HCEC 1CT (cell line): ENCODE measurements at regions not wholly inside any gene's neighbourhood (a gene's known extent, or its start where the extent isn't known, plus 50 kb on each side); places are given as distances from the start of the nearest gene placed in this dataset.

Experiments
- DNase-seq: peaks from one replicate; pipeline ENCODE4 v3.0.0-alpha.2; 2017

DNA sequence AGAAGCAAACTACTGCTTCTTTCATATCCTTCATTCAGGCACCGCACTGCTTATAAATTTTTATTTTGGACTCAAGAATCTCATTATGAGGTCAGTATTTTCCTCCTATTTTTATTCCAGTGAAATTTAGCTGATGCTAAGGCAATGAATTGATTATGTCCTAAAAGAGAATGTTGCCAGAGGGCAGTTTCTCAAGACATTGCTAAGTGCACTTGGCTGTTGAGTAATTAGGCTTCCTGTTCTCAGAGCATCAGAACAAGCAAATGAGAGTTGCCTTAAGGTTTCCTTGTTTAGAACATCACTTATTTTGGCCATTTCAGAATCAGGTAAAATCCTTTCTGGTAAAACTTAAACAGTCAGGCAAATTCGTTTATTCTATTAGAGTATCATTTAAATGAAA is 548.6 kb upstream of the ZEB2 start:
- no peak for DNase-seq

DNA sequence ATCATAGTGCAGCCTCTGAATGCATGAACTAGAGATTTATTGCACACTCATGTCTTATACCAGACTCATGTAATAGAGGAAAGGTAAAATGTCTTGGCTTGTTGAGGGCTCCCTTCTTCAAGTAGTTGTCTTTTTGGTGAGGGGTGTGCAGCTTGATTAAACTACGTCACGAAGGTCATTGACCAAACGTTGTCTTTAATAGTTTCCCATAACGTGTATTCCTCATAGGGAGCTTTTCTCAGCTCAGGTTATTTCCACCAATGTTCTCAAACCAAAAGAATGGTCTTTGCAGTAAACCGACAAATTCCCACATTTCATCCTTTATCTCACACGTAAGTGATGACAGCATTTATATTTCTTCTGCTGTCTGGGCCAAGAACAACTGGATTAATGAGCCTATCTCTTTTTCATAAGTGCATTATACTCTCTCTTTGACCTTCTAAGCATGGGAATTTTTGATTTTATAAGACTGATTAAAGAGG is 547.7 kb upstream of the ZEB2 start:
- no peak for DNase-seq

DNA sequence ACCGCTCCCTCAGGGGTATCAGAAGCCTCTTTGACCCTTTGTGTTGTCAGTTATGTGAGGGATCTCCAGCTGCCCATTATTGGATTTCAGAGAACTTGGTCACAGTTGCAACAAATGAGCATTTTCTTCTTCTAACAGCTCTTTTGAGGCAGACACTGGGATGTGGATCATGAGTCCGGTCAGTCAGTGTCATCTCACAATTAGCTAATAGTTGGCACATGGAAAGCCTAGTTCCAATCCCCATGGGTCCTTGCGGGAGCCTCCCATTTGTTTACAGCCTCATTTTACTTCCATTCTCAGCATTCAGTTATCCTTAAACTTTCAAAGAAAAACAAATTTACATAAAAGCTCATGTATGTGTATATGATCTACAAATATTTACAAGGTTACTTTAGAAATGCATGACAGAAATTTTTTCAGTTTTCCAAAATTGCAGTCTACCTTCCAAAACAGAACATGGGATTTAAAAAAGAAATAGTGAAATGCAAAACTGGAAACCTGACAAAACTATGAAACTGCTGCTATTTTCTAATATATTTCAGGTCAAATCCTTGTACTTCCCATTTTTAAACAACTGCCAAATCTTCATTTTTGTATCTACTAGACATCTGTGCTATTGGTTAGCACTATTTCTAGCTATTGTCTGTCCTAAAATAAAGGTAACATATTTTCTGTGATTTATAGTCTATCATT is 547.1 kb upstream of the ZEB2 start:
- no peak for DNase-seq

DNA sequence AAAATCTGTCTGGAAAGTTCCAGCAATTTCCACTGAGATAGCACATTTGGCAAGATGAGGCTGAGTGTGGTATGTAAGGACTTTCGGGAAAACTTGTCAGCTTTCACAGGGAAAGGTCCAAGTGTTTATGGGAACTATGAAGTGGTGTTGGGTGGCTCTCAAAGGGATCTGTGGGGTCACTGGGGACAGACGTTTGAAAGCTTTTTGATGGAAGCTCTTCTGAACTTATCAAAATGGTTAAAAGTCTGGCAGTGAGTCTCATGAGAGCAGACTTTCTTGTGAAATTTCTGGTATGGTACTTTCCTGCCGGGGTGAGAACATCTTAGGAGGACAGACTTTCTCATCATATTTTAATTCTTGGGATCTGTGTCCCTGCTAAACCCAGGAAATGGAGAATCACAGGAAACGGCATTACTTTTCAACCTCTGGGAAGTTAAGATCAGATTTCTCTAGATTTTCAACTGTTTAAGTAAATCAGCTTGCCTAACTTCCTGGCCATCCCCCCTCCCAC is 546.3 kb upstream of the ZEB2 start:
- no peak for DNase-seq

DNA sequence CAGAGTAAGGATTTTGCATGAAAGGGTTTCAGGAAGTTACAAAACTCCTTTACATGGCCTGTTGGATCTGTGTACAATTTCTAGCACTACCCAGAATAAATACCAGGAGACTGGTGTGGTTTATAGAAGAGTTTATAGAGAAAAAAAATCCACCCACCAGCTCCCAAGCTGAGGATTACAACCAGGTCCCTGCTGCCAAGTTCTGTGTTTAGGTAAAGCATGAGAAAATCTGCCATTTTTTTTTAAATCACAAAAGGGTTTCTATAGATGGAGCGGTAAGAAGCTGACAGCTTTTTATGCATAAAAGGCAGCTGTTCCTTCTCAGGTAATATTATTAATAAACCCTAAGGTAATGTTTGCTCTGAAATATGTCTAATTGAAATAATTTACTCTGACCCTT is 545.4 kb upstream of the ZEB2 start:
- DNase-seq: no peak

DNA sequence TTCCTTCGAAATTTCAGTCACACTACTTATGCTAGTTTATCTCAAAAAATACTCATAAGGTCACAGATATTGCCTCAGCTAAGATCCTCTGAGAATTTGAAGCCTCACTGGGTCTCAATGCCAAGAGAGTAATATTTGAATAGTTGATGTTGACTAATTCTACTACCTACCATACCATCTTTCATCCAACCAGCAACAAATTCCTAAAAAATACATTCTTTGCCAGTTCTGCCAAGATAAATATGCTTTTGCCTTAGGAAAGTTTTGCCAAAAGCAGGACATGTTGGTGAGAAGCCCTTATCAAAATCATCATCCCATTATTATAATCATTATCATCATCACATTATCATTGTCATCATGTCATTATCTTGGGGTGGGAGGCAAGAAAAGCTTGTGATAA is 544.6 kb upstream of the ZEB2 start:
- no peak for DNase-seq

DNA sequence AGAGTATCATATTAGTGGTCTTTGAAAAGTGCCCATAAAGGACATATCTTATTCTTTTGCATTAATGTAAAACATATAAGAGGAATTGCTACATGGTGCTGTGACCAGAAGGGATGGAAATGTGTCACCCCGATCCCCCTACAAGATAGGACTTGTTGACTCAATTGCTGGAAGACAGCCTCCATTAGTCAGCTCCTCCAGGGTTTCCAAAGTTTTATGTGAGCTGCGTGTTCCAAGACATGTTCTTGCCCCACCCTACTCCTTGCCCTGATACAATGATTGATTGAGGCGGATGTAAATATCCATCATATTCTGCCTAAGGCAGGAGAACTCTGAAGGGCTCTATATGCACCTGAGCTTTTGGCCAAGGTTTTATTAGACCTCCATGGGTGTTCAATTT is 541.0 kb upstream of the ZEB2 start:
- no peak for DNase-seq

DNA sequence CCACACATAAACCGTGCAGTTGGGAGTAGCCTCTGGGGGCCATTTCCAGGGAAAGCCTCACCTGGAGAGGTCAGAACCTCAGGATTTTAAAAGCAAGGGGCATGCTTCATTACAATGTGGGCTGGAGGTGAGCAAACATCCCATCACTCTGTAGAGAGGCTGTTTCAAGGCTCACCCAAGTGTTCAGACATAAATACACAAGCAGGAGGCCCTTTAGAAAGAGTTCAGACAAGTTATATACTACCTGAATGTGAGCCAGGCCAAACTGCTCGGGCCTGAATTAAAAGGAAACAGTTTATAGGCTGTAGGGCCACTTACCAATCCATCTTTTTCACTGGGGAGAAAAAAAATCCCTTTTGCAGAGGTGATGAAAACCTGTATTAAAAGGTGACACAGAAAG is 540.0 kb upstream of the ZEB2 start:
- DNase-seq: no peak

DNA sequence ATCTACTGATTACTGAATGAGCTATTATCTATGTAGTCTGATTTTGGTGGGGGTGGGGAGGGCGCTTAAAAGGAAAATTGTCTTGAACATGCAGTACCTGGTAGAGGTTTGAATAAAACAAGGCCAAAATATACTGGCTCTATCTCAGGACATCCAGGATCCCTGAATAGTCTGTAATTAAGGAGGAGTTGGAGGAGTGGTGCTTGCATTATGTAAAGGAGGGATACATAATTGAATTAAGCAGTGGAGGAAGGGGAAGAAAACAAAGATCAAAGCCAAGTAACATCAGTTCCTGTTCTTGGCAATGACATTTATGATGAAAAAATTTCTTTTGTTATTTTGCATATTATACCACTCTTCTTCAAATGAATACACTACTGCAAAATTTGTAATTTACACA is 539.4 kb upstream of the ZEB2 start:
- DNase-seq: no peak

DNA sequence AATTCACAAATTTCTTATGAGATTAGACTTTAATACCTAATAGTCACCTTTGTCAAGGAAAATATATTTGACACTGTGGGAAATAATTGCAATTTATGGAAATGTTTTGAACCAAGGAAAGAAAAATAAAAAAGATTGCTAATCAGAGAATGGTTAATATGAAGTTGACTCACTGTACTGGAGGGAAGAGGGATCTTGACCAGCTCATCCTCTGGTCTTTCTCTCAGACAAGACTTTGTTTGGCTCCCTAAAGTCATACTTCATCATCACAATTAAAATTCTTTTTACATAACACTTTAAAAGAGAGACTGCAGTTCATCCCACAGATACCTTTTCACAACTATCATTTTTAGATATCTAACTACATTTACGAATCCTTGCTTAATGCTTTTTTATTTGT is 538.5 kb upstream of the ZEB2 start:
- no peak for DNase-seq

DNA sequence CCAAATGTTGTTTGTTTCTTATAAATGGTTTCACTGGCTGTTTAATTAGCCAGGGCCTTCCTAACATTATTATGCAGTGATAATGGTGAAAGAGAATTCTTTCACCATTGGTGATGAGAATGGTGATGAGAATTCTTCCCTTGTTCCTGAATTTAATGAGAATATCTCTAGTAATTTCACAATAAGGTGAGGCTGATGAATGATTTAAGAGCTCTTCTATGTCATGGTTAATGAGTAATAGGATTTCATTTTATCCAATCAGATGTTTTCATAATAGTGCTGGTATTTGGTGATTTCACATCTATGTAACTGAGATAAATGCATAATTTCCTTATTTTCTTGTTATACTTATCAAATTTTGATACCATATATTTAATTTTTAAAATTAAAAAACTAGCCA is 535.7 kb upstream of the ZEB2 start:
- DNase-seq: no peak

DNA sequence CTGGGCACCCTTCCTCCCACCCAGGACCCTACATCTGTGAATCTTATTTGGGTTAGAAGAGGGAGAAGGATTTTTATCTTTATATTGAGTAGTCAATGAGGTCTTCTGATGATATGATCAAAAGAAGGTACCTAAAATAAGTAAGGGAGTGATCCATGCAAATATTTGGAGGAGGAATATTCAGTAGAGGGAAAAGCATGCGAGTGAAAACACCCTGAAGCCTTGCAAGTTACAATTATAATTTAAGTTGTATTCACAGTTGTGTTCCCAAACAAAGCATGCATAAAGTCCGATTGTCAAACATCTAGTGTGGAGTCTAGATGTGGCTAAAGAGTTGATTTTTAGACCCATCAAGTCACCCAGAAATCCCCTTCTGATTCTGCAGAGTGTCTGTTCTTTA is 530.2 kb upstream of the ZEB2 start:
- no peak for DNase-seq

DNA sequence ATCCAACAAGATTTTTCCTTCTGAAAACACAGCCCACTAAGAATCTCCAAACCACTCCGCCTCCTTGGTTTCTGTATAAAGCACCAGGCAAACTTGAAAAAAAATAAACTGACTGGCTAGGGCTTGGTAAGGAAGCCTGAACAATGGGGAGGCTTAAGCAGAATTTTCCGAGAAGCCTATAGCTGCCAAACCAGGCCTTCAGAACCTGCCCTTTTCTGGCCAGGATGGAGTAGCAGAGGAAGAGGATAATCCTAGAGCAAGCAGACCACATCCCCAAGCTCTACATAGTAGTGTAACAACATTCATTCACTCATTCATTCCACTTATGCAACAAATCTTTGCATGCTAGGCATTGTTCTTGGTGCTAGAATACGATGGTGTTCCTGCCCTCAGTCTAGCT is 529.6 kb upstream of the ZEB2 start:
- no peak for DNase-seq

DNA sequence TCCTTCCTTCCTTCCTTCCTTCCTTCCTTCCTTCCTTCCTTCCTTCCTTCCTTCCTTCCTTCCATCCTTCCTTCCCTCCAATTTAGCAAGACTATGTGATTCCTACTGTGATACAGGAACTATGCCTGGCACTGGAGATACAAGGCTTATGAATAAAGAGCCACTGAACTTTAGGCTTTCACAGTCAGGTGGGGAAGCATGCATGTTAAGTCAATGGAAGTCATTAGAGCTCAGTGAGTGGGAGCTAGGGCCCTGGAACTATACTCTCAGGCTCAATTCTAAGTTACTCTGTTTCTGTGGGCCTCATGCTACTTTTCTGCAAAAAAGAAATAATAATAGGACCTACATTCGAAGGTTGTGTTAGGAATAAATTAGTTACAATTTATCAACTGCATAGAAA is 527.6 kb upstream of the ZEB2 start:
- no peak for DNase-seq

DNA sequence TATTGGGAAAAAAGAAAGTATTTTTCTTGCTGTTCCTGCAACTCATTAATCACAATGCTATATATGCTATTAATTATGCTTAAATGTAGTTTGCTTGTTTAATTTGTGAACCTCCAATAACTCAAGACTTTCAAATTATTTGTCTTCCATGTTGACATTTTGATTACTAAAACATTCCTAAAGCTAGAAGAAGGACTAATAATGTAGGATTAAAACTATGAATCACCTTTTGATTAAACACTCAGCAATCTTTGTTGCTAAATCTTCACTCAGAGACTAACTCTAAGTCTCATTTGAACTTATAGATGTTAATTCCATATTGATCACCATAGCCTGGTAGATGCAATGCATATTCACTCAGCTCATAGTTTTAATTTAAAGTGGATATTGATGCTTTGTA is 524.6 kb upstream of the ZEB2 start:
- DNase-seq: peak; percentile 23

DNA sequence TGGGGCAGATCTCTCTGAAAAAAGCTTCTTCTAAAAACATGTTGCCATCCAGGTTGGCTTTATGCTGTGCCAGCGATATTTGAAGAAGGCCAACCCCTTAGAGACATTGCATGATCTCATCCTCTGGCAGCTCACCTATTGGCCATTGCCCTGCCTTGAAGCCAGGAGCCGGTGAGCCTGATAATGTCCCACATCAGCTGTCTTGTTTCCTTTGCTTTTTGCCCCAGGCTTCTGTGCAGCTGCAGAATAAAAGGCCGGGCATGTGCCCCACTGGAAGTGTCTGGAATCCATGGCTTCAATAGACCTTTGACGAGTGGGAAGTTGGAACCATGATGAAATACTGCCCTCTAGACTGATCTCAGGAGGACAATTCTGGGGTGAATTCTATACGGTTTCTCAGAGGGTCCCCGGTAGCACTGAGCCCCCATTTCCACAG is 523.5 kb upstream of the ZEB2 start:
- no peak for DNase-seq

DNA sequence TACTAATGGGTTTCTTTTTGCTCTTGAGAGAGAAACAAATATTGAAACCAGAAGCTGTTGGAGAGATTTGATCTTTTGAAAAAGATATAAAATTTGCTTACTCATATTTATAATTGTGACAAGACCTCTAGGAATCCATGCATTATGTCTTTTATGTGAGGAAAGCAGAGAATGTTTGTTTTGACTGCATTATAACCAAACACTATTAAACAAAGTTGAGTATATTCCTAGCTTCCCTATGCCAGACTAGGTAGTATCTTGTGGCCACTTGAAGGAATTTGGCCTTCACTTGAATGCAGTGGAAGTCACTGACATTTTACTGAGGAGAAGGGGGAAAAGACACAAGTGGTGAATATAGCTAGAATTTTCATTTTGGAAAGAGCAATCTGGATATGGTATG is 521.8 kb upstream of the ZEB2 start:
- no peak for DNase-seq

DNA sequence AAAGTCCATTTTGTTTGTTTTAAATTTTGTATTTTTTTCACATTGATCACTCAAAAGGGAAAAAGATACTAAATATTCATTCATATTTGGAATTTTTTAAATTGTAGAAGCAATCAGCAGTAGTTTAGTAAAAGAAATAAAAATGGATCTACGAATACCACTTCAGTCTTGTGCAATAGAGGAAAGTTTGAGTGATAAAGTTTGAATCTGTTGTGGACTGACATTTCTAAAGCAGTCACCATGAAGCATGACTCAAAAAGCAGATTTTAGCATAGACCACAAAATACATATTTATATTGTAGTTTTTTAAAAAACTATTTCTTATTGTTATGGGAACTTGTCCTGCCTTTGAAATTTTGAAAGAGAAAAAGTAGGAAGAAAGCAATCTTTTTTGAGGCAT is 520.5 kb upstream of the ZEB2 start:
- no peak for DNase-seq

DNA sequence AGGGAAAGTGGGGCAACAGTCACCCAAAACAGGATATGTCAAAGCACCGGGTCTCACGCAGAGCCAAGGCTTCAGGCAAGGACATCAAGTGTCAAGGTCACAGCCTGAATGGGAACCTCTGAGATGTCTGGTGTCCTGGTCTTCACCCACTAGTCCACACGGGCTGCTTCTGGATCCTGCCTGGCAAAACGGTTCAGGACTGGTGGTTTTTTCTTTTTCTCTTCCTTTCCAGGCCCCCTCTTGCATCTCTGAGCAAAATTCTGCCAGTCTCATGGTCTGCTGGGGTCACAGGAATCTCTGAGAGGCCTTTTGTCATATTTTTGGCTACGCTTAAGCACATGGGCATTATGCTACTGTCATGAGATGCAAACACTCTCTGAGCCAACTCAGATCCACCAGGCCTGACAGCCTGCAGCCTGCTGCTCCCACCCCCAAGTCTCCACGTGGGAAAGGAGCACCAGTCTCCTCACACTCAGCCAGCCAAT is 518.2 kb upstream of the ZEB2 start:
- no peak for DNase-seq

DNA sequence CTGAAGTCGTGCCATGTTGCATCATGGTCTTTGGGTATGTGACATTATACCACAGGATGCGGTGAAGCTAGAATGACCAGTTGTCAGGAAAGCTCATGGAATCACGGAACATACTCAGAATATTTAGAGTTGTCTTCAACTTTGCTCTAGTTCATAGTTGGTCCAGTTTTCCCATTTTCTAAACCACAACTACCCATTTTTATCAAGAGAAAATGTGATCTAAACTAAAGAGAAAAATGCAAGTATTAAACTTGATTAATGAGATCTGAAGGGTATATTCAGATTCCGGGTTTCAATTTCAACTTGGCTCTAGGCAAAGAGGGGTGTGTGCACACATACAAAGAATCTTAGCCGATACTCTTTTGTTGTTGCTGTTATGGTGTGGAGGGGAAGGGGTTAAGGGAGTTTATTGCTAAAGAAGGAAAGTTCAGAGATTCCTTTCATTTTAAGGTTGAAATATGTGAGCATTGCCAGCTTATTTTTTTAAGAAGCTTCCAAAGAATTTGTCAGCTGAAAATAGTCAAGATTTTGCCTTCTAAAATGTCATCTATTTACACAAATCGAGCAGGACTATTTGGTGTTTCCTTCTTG is 516.6 kb upstream of the ZEB2 start:
- no peak for DNase-seq

DNA sequence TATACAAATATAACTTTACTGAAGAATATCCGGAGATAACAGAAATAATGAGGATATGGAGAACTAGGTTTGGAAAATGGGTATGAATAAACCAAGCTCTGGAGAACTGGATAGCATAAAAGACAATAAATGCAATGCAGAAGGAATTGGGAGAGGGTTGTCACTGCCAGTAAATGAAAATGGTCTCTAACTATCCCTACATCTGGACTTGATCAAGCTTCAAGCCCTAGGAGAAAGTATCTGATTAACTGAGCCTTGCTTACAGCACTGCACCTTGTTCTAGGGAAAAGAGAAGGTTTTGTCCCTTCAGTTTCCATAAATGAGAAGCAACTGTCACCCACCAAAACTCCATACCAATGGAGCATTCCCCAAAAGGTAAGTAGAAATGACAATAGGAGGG is 514.6 kb upstream of the ZEB2 start:
- no peak for DNase-seq

DNA sequence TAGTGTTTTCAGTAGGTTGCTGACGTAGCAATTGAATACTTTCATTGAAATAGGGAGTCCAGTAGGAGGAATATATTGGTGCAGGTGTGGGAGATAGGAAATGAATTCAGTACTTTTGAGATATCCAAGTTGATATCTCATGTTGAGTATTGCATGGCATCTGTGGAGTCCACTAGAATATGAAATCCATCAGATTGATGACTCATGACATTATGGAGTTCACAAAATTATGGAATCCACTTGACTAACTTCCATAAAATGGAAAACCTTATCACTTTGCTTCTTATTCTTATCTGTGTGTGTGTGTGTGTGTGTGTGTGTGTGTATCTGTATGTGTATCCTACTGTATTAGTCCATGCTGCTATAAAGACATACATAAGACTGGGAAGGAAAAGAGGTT is 513.5 kb upstream of the ZEB2 start:
- no peak for DNase-seq

DNA sequence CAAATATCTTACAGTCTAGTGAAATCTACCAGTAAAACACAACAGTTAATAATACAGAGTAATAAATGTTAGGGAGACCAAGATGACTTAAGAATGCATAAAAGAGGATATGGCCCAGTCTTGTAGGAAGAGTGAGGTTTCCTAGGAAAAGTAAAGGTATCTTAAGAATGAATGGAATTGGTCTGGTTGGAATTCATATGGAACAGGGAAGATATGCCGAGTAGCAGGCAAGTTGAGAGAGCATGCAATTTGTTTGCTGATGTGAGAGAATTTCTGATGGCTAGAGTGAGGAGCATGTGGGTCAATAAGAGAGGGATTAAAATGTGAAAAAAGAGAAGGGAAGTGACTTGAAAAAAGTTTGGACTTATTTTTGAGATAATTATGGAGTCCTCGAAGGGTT is 512.9 kb upstream of the ZEB2 start:
- DNase-seq: no peak

DNA sequence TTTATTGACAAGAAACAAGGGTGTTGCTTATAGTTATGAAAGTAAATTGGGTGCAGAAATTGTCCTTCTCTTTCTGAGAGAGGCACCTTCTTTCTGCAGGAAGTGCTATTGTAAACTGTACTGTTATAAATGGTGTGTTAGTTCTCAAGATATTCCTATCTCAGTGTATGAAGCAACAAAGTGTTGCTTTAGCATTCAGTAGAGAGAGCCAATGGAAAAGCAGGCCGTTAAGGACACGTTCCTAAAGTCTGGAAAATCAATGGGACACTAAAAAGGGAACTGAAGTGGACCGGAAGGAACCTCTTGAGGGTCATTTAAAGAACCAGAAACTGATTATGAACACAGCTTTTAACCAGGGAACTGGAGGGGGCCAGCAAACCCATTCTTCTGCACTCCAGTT is 510.0 kb upstream of the ZEB2 start:
- no peak for DNase-seq

DNA sequence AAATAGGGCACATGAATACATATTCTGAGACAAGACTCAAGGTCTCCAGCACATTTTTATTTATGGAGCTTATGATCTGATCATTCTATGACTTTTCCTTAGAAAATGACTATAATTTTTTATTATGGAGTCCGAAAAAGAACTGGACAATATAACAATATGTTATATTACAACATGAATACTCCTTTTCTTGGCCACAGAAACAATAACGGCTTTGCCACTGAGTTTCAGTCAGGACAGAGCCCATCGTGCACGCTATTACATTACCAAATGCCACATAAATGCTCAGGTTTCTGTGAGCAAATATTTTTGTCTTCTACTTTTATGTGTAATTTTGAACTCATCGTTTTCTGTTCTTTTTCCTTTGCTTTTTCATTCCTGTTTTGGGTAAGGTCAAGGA is 509.2 kb upstream of the ZEB2 start:
- DNase-seq: no peak
